Muscle layer of colon (tissue), 2 donors: ENCODE measurements at regions not wholly inside any gene's neighbourhood (a gene's known extent, or its start where the extent isn't known, plus 50 kb on each side); places are given as distances from the start of the nearest gene placed in this dataset.
"Not testable (repeated sequence)": the region's sequence is repeated elsewhere in the genome, so short reads cannot be mapped to it uniquely, and the experiment has no call there.

ENCODE experiments used
- H3K27ac ChIP-seq: one replicate; pipeline ENCODE4 v1.7.0; 2013; ENCODE audit warnings: low read depth, mild to moderate bottlenecking, low read length, moderate library complexity
- H3K27me3 ChIP-seq, 2 donors: one replicate each; pipeline ENCODE4 v1.7.0; 2013; ENCODE audit warnings: low read length in 2 of 2, mild to moderate bottlenecking in 2 of 2; ENCODE audit not compliant: insufficient read depth in 2 of 2, control insufficient read depth in 1 of 2
- H3K36me3 ChIP-seq: one replicate; pipeline ENCODE4 v1.7.0; 2013; ENCODE audit warnings: mild to moderate bottlenecking, low read length; ENCODE audit not compliant: insufficient read depth
- H3K4me1 ChIP-seq: one replicate; pipeline ENCODE4 v1.7.0; 2013; ENCODE audit warnings: mild to moderate bottlenecking, low read length; ENCODE audit not compliant: insufficient read depth
- H3K4me3 ChIP-seq, 2 donors: one replicate each; pipeline ENCODE4 v1.7.0; 2013; ENCODE audit warnings: low read length in 2 of 2, low read depth in 1 of 2, mild to moderate bottlenecking in 1 of 2, moderate library complexity in 1 of 2
- H3K9ac ChIP-seq: one replicate; pipeline ENCODE4 v1.7.0; 2013; ENCODE audit warnings: low read length
- H3K9me3 ChIP-seq: one replicate; pipeline ENCODE4 v1.7.0; 2013; ENCODE audit warnings: mild to moderate bottlenecking, low read length
- donor health status: abdominal sarcoma.
- donor health status: Adenocarcinoma of cecum.

GRCh38 chr9:106127776-106128175 is 433.4 kb downstream of the TMEM38B start:
- Histone ChIP-seq H3K27ac (no peak overlapping the region), H3K36me3 (no peaks in the 10 kb centered on the region), H3K4me1 (no peaks in the 10 kb centered on the region), H3K4me3 (no peak overlapping the region), H3K9ac (no peak overlapping the region), H3K9me3 (no peaks in the 10 kb centered on the region), H3K27me3 (no peaks in the 10 kb centered on the region)

GRCh38 chr9:106130374-106130773 is 436.0 kb downstream of the TMEM38B start:
- Histone ChIP-seq H3K4me1 (no peaks in the 10 kb centered on the region), H3K9ac (no peak overlapping the region), H3K27me3 (no peaks in the 10 kb centered on the region), H3K36me3 (no peaks in the 10 kb centered on the region), H3K9me3 (no peaks in the 10 kb centered on the region), H3K4me3 (no peak overlapping the region), H3K27ac (no peak overlapping the region)

GRCh38 chr9:106143781-106144180 is 449.4 kb downstream of the TMEM38B start:
- no peaks in the 10 kb centered on the region for H3K9me3 ChIP-seq
- no peak overlapping the region for H3K9ac ChIP-seq
- no peak overlapping the region for H3K4me3 ChIP-seq
- H3K27ac ChIP-seq: no peak overlapping the region
- H3K36me3 ChIP-seq: no peaks in the 10 kb centered on the region
- H3K27me3 ChIP-seq: no peaks in the 10 kb centered on the region
- H3K4me1 ChIP-seq: no peaks in the 10 kb centered on the region

GRCh38 chr9:106146066-106146840 is 451.9 kb downstream of the TMEM38B start:
- Histone ChIP-seq H3K9ac (no peak overlapping the region), H3K36me3 (no peaks in the 10 kb centered on the region), H3K4me1 (no peaks in the 10 kb centered on the region), H3K9me3 (no peaks in the 10 kb centered on the region), H3K27ac (no peak overlapping the region), H3K27me3 (no peaks in the 10 kb centered on the region), H3K4me3 (no peak overlapping the region)

- Histone ChIP-seq H3K27me3 (no peaks in the 10 kb centered on the region), H3K4me3 (no peak overlapping the region), H3K27ac (no peak overlapping the region), H3K9ac (no peak overlapping the region), H3K36me3 (no peaks in the 10 kb centered on the region), H3K4me1 (no peaks in the 10 kb centered on the region), H3K9me3 (no peaks in the 10 kb centered on the region)
Observed at GRCh38 chr9:106146886-106147285, 452.5 kb downstream of the TMEM38B start.

- no peak overlapping the region for H3K9ac ChIP-seq
- no peaks in the 10 kb centered on the region for H3K36me3 ChIP-seq
- H3K27ac ChIP-seq: no peak overlapping the region
- no peak overlapping the region for H3K4me3 ChIP-seq
- no peaks in the 10 kb centered on the region for H3K4me1 ChIP-seq
- no peaks in the 10 kb centered on the region for H3K9me3 ChIP-seq
- H3K27me3 ChIP-seq: no peaks in the 10 kb centered on the region
Observed at GRCh38 chr9:106149956-106150355, 455.6 kb downstream of the TMEM38B start.

GRCh38 chr9:106156465-106156864 is 462.1 kb downstream of the TMEM38B start:
- H3K9ac ChIP-seq: no peak overlapping the region
- no peak overlapping the region for H3K27ac ChIP-seq
- no peak overlapping the region for H3K4me3 ChIP-seq
- no peaks in the 10 kb centered on the region for H3K9me3 ChIP-seq
- H3K36me3 ChIP-seq: no peaks in the 10 kb centered on the region
- no peaks in the 10 kb centered on the region for H3K27me3 ChIP-seq
- H3K4me1 ChIP-seq: no peaks in the 10 kb centered on the region

- H3K27ac ChIP-seq: no peak overlapping the region
- H3K9me3 ChIP-seq: no peaks in the 10 kb centered on the region
- H3K27me3 ChIP-seq: no peaks in the 10 kb centered on the region
Observed at GRCh38 chr9:106172265-106172664, 477.9 kb downstream of the TMEM38B start.

GRCh38 chr9:106174346-106174745 is 480.0 kb downstream of the TMEM38B start:
- no peaks in the 10 kb centered on the region for H3K9me3 ChIP-seq
- H3K4me1 ChIP-seq: no peaks in the 10 kb centered on the region
- H3K27ac ChIP-seq: no peak overlapping the region
- no peaks in the 10 kb centered on the region for H3K36me3 ChIP-seq
- H3K4me3 ChIP-seq: no peak overlapping the region
- H3K27me3 ChIP-seq: no peaks in the 10 kb centered on the region
- H3K9ac ChIP-seq: no peak overlapping the region

More at GRCh38 chr9:106172265-106172664, 477.9 kb downstream of the TMEM38B start:
- no peak overlapping the region for H3K9ac ChIP-seq
- H3K36me3 ChIP-seq: no peaks in the 10 kb centered on the region
- H3K4me3 ChIP-seq: no peak overlapping the region
- H3K4me1 ChIP-seq: no peaks in the 10 kb centered on the region

GRCh38 chr9:106177216-106177615 is 482.9 kb downstream of the TMEM38B start:
- H3K27ac ChIP-seq: no peak overlapping the region
- no peaks in the 10 kb centered on the region for H3K27me3 ChIP-seq
- H3K4me3 ChIP-seq: no peak overlapping the region
- no peak overlapping the region for H3K9ac ChIP-seq
- no peaks in the 10 kb centered on the region for H3K9me3 ChIP-seq
- no peaks in the 10 kb centered on the region for H3K4me1 ChIP-seq
- H3K36me3 ChIP-seq: no peaks in the 10 kb centered on the region

GRCh38 chr9:106179191-106179590 is 484.9 kb downstream of the TMEM38B start:
- Histone ChIP-seq H3K27me3 (no peaks in the 10 kb centered on the region), H3K36me3 (no peaks in the 10 kb centered on the region), H3K4me3 (no peak overlapping the region), H3K27ac (no peak overlapping the region), H3K9me3 (no peaks in the 10 kb centered on the region), H3K9ac (no peak overlapping the region), H3K4me1 (no peaks in the 10 kb centered on the region)

GRCh38 chr9:106203815-106204516 is 509.6 kb downstream of the TMEM38B start:
- H3K27me3 ChIP-seq, H3K9ac ChIP-seq, H3K4me1 ChIP-seq, H3K36me3 ChIP-seq, H3K4me3 ChIP-seq, H3K9me3 ChIP-seq, H3K27ac ChIP-seq: not testable (repeated sequence)
